ENCODE measurements at regions not wholly inside any gene's neighbourhood (a gene's known extent, or its start where the extent isn't known, plus 50 kb on each side); places are given as distances from the start of the nearest gene placed in this dataset.

DNA sequence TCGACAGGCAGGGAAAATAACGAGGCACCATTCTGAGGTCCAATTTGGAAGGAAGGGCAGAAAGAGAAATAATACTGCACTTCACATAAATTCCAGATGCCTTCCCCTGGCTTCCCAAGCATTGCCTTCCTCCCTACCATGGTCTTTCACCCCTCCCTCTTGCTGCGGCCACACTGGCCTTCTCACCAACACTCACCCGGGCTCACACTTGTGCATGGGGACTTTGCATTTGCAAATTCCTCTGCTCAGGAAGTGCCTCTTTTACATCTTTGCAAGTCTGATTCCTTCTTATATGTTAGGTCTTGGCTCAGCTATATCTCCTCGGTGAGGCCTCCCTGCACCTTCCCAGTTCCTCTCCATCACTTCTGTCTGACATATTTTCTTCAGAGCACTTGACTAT lies 199.4 kb downstream of the CHIC2 start:
- no peaks in the 10 kb centered on the region for H3K36me3 ChIP-seq
- no peaks in the 10 kb centered on the region for H3K4me1 ChIP-seq
- ATAC-seq (no peak), DNase-seq (no peak)
- H3K27ac ChIP-seq = no peak overlapping the region
- in situ Hi-C loops (cut with MboI; ENCODE audit: low sequenced_read_pairs in 4 of 4) = no loop called here
- TF ChIP-seq POLR2A (IDR thresholded peaks at IDR 0.05) = no peak
- TF ChIP-seq, protein P1, sequence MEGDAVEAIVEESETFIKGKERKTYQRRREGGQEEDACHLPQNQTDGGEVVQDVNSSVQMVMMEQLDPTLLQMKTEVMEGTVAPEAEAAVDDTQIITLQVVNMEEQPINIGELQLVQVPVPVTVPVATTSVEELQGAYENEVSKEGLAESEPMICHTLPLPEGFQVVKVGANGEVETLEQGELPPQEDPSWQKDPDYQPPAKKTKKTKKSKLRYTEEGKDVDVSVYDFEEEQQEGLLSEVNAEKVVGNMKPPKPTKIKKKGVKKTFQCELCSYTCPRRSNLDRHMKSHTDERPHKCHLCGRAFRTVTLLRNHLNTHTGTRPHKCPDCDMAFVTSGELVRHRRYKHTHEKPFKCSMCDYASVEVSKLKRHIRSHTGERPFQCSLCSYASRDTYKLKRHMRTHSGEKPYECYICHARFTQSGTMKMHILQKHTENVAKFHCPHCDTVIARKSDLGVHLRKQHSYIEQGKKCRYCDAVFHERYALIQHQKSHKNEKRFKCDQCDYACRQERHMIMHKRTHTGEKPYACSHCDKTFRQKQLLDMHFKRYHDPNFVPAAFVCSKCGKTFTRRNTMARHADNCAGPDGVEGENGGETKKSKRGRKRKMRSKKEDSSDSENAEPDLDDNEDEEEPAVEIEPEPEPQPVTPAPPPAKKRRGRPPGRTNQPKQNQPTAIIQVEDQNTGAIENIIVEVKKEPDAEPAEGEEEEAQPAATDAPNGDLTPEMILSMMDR (IDR thresholded peaks at IDR 0.05 in 4 of 5, conservative IDR thresholded peaks at IDR 0.05 in 1 of 5) = no peak
- intact Hi-C loops (cut with DNase I; ENCODE audit: low total_unique reads) = no loop called here
- H3K4me3 ChIP-seq = no peak overlapping the region
- no peaks in the 10 kb centered on the region for H3K27me3 ChIP-seq
- no peaks in the 10 kb centered on the region for H3K9me3 ChIP-seq

DNA sequence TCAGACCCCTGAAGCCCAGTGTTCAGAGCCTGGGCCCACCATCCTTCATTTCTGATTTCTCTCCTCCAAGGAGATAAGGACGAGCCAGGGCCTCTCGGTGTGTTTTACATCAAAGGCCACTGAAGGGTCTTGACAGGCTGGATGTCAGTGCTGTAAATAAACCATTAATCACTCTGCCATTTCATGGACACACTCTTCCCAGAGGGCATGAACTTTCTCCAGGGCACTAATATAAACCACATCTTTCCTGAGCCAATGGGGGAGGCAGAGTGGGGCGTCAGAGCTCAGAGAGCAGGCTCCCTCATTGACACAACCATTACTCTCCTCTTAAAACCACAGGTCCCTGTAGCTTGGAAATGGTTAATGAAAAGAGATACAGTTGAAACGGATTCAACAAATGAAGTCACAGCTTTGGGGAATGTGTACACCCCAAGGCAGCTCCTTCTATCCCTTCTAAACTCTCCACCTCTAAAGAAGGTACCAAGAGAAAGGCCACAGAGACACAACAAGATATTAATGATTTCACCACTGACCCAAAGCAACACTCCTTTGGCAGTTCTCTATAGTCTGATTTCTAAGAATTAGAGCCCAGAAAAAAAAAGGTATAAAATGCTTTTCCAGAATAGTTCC lies 200.6 kb downstream of the CHIC2 start:
- H3K9me3 ChIP-seq = no peaks in the 10 kb centered on the region
- in situ Hi-C loops (cut with MboI; ENCODE audit: low sequenced_read_pairs in 4 of 4) = no loop called here
- DNase-seq (no peak), ATAC-seq (no peak)
- no peaks in the 10 kb centered on the region for H3K27me3 ChIP-seq
- H3K36me3 ChIP-seq = no peaks in the 10 kb centered on the region
- H3K27ac ChIP-seq = no peak overlapping the region
- intact Hi-C loops (cut with DNase I; ENCODE audit: low total_unique reads) = no loop called here
- TF ChIP-seq, protein P1 (IDR thresholded peaks at IDR 0.05 in 4 of 5, conservative IDR thresholded peaks at IDR 0.05 in 1 of 5) = no peak
- no peak for TF ChIP-seq POLR2A (IDR thresholded peaks at IDR 0.05)
- no peak overlapping the region for H3K4me3 ChIP-seq
- no peaks in the 10 kb centered on the region for H3K4me1 ChIP-seq

DNA sequence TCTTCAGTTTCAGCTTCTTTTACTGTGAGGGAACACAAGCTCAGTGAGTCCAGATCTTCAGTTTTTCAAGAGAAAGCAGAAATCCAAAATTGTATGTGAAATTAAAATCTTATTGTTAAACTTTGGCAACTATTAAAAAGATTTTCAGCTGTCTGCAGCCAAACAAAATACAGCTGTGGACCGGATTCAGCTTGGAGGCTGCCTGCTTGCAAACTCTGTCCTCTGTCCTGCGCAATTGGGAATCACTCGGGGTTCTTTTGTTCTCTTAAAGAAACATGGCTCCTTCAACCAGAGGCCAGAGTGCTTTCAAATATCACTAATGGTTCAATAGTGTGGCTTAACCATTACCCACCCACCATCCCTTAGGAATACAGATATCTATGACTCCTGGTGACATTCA lies 201.2 kb downstream of the CHIC2 start:
- intact Hi-C loops (cut with DNase I; ENCODE audit: low total_unique reads) (no loop called here), in situ Hi-C loops (cut with MboI; ENCODE audit: low sequenced_read_pairs in 4 of 4) (no loop called here)
- Histone ChIP-seq H3K27me3 (no peaks in the 10 kb centered on the region), H3K9me3 (no peaks in the 10 kb centered on the region), H3K36me3 (no peaks in the 10 kb centered on the region), H3K27ac (no peak overlapping the region), H3K4me1 (no peaks in the 10 kb centered on the region), H3K4me3 (no peak overlapping the region)
- DNase-seq = peak; percentile 13 to 34
- TF ChIP-seq, protein P1 (IDR thresholded peaks at IDR 0.05 in 4 of 5, conservative IDR thresholded peaks at IDR 0.05 in 1 of 5) = no peak
- TF ChIP-seq POLR2A (IDR thresholded peaks at IDR 0.05) = no peak
- no peak for ATAC-seq

DNA sequence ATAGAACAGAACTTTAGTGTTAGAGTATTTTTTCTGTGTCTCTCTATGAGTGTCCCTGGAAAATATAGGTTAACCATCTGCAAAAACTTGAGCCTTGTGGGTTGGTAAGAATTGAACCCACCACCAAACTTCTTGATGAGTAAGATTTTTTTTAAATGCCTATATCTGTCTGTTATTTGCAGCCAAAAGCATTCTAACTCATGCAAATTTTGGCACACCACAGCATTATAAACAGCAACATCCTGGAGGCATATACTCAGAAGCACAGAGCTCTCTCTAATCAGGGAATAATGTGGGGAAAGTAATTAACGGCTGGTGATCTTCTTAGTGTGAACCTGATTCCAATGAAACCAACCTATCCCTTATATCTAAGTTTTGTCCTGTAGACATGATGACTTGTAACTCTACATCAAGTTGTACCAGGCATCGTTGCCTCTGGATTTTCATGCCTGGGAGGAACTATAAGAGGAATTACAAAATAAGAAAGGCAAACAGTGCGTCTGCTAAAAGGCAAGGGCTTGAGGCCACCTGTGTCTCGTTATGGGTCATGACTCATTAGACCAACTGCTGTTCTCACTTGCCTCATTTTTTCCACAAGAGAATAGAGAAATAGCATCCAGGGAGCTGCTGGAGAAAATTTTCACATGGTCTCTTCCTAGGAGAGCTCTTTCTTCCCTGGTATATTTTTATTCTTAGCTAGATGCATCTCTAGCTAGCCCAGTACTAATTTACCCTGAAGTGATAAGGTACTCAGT lies 202.4 kb downstream of the CHIC2 start:
- H3K9me3 ChIP-seq = no peaks in the 10 kb centered on the region
- no peaks in the 10 kb centered on the region for H3K36me3 ChIP-seq
- H3K27me3 ChIP-seq = no peaks in the 10 kb centered on the region
- no peak overlapping the region for H3K27ac ChIP-seq
- ATAC-seq (peak; percentile 78 to 86), DNase-seq (peak in 1 of 2 donors; percentile 40)
- TF ChIP-seq, protein P1 (IDR thresholded peaks at IDR 0.05 in 4 of 5, conservative IDR thresholded peaks at IDR 0.05 in 1 of 5) = no peak
- no peak for TF ChIP-seq POLR2A (IDR thresholded peaks at IDR 0.05)
- no peak overlapping the region for H3K4me3 ChIP-seq
- H3K4me1 ChIP-seq = no peaks in the 10 kb centered on the region
- intact Hi-C loops (cut with DNase I; ENCODE audit: low total_unique reads) = no loop called here
- in situ Hi-C loops (cut with MboI; ENCODE audit: low sequenced_read_pairs in 4 of 4) = no loop called here

All from gastrocnemius medialis (tissue), 4 donors.